ENCODE measurements at regions not wholly inside any gene's neighbourhood (a gene's known extent, or its start where the extent isn't known, plus 50 kb on each side); places are given as distances from the start of the nearest gene placed in this dataset.
"Not testable (repeated sequence)": the region's sequence is repeated elsewhere in the genome, so short reads cannot be mapped to it uniquely, and the experiment has no call there.

DNA sequence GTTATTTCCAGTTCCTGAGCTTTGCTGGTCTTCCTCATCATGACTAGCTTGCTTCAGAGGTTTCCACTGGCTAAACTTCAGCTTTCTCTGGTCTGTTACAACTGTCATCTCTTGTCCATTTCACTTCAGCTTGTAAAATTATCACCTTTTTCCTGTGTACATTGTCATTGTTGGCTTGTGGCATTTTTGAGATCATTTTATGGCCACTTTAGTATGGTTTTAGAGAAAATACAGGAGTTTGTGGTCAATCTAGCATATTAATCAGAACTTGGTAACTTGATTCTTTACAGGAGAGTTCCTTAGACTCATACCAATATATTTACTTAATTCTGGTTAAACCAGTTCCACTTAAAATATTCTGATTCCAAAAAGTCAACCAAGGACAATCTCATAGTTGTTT lies 235.9 kb upstream of the KITLG start:
- no peak for DNase-seq (ENCODE audit: low spot score)
- H3K9me2 ChIP-seq (replicated peaks; ENCODE audit: insufficient read depth): no peaks in the 10 kb centered on the region
- H3K27me3 ChIP-seq: no peaks in the 10 kb centered on the region
- H3K9me3 ChIP-seq (ENCODE audit: low read depth): no peaks in the 10 kb centered on the region
- H2AFZ ChIP-seq: no peak overlapping the region
- H3K36me3 ChIP-seq (replicated peaks; ENCODE audit: insufficient read depth, low read depth): no peaks in the 10 kb centered on the region
- H3K4me2 ChIP-seq: no peak overlapping the region
- H3K4me3 ChIP-seq: no peak overlapping the region
- no peak overlapping the region for H3K27ac ChIP-seq
- H3K79me2 ChIP-seq: no peaks in the 10 kb centered on the region
- no peaks in the 10 kb centered on the region for H4K20me1 ChIP-seq (ENCODE audit: insufficient read depth, poor library complexity, severe bottlenecking)
- TF ChIP-seq EZH2phosphoT487 (IDR thresholded peaks at IDR 0.05; ENCODE audit: low read depth, severe bottlenecking, unreplicated experiment) (no peak), EZH2 (IDR thresholded peaks at IDR 0.05; ENCODE audit: borderline replicate concordance) (no peak)
- TF ChIP-seq, protein P1, sequence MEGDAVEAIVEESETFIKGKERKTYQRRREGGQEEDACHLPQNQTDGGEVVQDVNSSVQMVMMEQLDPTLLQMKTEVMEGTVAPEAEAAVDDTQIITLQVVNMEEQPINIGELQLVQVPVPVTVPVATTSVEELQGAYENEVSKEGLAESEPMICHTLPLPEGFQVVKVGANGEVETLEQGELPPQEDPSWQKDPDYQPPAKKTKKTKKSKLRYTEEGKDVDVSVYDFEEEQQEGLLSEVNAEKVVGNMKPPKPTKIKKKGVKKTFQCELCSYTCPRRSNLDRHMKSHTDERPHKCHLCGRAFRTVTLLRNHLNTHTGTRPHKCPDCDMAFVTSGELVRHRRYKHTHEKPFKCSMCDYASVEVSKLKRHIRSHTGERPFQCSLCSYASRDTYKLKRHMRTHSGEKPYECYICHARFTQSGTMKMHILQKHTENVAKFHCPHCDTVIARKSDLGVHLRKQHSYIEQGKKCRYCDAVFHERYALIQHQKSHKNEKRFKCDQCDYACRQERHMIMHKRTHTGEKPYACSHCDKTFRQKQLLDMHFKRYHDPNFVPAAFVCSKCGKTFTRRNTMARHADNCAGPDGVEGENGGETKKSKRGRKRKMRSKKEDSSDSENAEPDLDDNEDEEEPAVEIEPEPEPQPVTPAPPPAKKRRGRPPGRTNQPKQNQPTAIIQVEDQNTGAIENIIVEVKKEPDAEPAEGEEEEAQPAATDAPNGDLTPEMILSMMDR (IDR thresholded peaks at IDR 0.05; ENCODE audit: poor library complexity): no peak
- H3K4me1 ChIP-seq (ENCODE audit: insufficient read depth): no peaks in the 10 kb centered on the region

GRCh38 chr12:88814779-88815178 lies 234.5 kb upstream of the KITLG start:
- Histone ChIP-seq H3K27me3 (no peaks in the 10 kb centered on the region), H3K27ac (no peak overlapping the region), H3K4me3 (no peak overlapping the region), H3K36me3 (replicated peaks; ENCODE audit: insufficient read depth, low read depth) (no peaks in the 10 kb centered on the region), H3K4me1 (ENCODE audit: insufficient read depth) (no peaks in the 10 kb centered on the region), H4K20me1 (ENCODE audit: insufficient read depth, poor library complexity, severe bottlenecking) (no peaks in the 10 kb centered on the region), H2AFZ (no peak overlapping the region), H3K9me2 (replicated peaks; ENCODE audit: insufficient read depth) (no peaks in the 10 kb centered on the region), H3K9me3 (ENCODE audit: low read depth) (no peaks in the 10 kb centered on the region), H3K4me2 (no peak overlapping the region), H3K79me2 (no peaks in the 10 kb centered on the region)
- TF ChIP-seq EZH2phosphoT487 (IDR thresholded peaks at IDR 0.05; ENCODE audit: low read depth, severe bottlenecking, unreplicated experiment) (no peak), EZH2 (IDR thresholded peaks at IDR 0.05; ENCODE audit: borderline replicate concordance) (no peak)
- TF ChIP-seq, protein P1 (IDR thresholded peaks at IDR 0.05; ENCODE audit: poor library complexity): no peak
- DNase-seq (ENCODE audit: low spot score): no peak
- 96% methylated on average over 5 of the region's 5 CpGs for WGBS (ENCODE audit: low lambda C conversion rate, missing lambda C conversion rate)

DNA sequence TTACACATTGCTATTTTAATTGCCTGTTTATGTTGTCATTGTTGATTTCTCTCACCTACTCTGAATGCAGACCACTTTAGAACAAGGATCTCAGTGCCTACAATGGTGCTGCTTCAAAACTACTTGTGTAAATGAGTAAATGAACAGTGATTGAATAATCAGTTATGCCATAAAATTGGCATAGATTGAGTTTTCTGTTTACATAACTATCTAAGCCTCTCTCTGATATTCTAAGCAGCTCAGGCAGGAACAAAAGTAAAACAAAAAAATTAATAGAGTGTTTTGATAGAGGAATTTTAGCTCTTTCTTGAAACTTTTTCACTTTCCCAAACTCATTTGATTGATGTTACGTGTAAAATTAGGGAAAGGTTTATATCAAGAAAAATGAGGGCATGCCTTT lies 232.3 kb upstream of the KITLG start:
- no peaks in the 10 kb centered on the region for H3K4me1 ChIP-seq (ENCODE audit: insufficient read depth)
- no peak overlapping the region for H3K4me2 ChIP-seq
- no peak overlapping the region for H3K4me3 ChIP-seq
- TF ChIP-seq EZH2phosphoT487 (IDR thresholded peaks at IDR 0.05; ENCODE audit: low read depth, severe bottlenecking, unreplicated experiment) (no peak), EZH2 (IDR thresholded peaks at IDR 0.05; ENCODE audit: borderline replicate concordance) (no peak)
- TF ChIP-seq, protein P1 (IDR thresholded peaks at IDR 0.05; ENCODE audit: poor library complexity): no peak
- no peaks in the 10 kb centered on the region for H3K9me3 ChIP-seq (ENCODE audit: low read depth)
- 91% methylated on average over 1 of the region's 1 CpG for WGBS (ENCODE audit: low lambda C conversion rate, missing lambda C conversion rate)
- H2AFZ ChIP-seq: no peak overlapping the region
- H3K9me2 ChIP-seq (replicated peaks; ENCODE audit: insufficient read depth): no peaks in the 10 kb centered on the region
- H3K79me2 ChIP-seq: no peaks in the 10 kb centered on the region
- H3K27ac ChIP-seq: no peak overlapping the region
- no peaks in the 10 kb centered on the region for H4K20me1 ChIP-seq (ENCODE audit: insufficient read depth, poor library complexity, severe bottlenecking)
- no peak for DNase-seq (ENCODE audit: low spot score)
- no peaks in the 10 kb centered on the region for H3K36me3 ChIP-seq (replicated peaks; ENCODE audit: insufficient read depth, low read depth)
- no peaks in the 10 kb centered on the region for H3K27me3 ChIP-seq

- Histone ChIP-seq H4K20me1 (ENCODE audit: insufficient read depth, poor library complexity, severe bottlenecking) (no peaks in the 10 kb centered on the region), H3K27ac (no peak overlapping the region), H3K4me2 (no peak overlapping the region), H3K9me3 (ENCODE audit: low read depth) (no peaks in the 10 kb centered on the region), H3K4me3 (no peak overlapping the region), H3K9me2 (replicated peaks; ENCODE audit: insufficient read depth) (no peaks in the 10 kb centered on the region), H3K27me3 (no peaks in the 10 kb centered on the region), H2AFZ (no peak overlapping the region), H3K4me1 (ENCODE audit: insufficient read depth) (no peaks in the 10 kb centered on the region), H3K36me3 (replicated peaks; ENCODE audit: insufficient read depth, low read depth) (no peaks in the 10 kb centered on the region), H3K79me2 (no peaks in the 10 kb centered on the region)
- WGBS (ENCODE audit: low lambda C conversion rate, missing lambda C conversion rate): 94% methylated on average over 1 of the region's 1 CpG
- no peak for DNase-seq (ENCODE audit: low spot score)
- no peak for TF ChIP-seq EZH2phosphoT487 (IDR thresholded peaks at IDR 0.05; ENCODE audit: low read depth, severe bottlenecking, unreplicated experiment)
- no peak for TF ChIP-seq EZH2 (IDR thresholded peaks at IDR 0.05; ENCODE audit: borderline replicate concordance)
- TF ChIP-seq, protein P1 (IDR thresholded peaks at IDR 0.05; ENCODE audit: poor library complexity): no peak
Observed at GRCh38 chr12:88810806-88811205, 230.5 kb upstream of the KITLG start.

- WGBS (ENCODE audit: low lambda C conversion rate, missing lambda C conversion rate): 93% methylated on average over 1 of the region's 1 CpG
- DNase-seq (ENCODE audit: low spot score); H3K9me3 ChIP-seq (ENCODE audit: low read depth); H3K36me3 ChIP-seq (replicated peaks; ENCODE audit: insufficient read depth, low read depth); H3K27me3 ChIP-seq; H3K27ac ChIP-seq; H3K4me3 ChIP-seq; H3K9me2 ChIP-seq (replicated peaks; ENCODE audit: insufficient read depth); H3K79me2 ChIP-seq; H4K20me1 ChIP-seq (ENCODE audit: insufficient read depth, poor library complexity, severe bottlenecking); H2AFZ ChIP-seq; H3K4me2 ChIP-seq; H3K4me1 ChIP-seq (ENCODE audit: insufficient read depth): not testable (repeated sequence)
Observed at GRCh38 chr12:88809841-88810240, 229.6 kb upstream of the KITLG start.

Data from hepatocyte (in vitro differentiated cells).